ENCODE measurements at regions not wholly inside any gene's neighbourhood (a gene's known extent, or its start where the extent isn't known, plus 50 kb on each side); places are given as distances from the start of the nearest gene placed in this dataset.

GRCh38 chr12:38588624-38589305 lies 272.2 kb downstream of the ALG10B start:
- H3K9me3 ChIP-seq (ENCODE audit: control insufficient read depth, insufficient read depth, low read depth, low read length) = no peaks in the 10 kb centered on the region
- CTCF ChIA-PET = interaction anchor here (1.2 kb wide), 1 partner anchor 10 kb away, joined by 3 read pairs; no protein-coding TSS in a partner anchor

DNA sequence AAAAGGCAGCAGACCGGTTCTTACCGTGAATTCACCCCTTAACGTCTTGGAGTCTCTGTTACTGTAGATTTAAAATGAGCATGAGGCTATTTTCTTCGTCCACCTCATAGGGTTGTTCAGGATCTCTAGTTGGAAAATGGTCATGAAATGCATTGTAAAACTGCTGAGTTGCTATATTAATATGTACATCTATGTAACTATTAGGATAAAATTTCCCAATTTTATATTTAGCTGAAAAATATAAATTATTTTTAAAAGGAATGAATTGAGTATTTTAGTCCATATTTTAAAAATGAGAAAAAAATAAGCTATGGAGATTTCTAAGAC lies 272.7 kb downstream of the ALG10B start:
- POLR2A ChIA-PET = interaction anchor here (1.1 kb wide), 1 partner anchor 317 kb away, joined by 3 read pairs; no protein-coding TSS in a partner anchor
- Histone ChIP-seq H3K36me3 (ENCODE audit: control insufficient read depth in 2 of 2, insufficient read depth in 1 of 2, low read length in 2 of 2) (no peaks in the 10 kb centered on the region), H3K9me3 (ENCODE audit: control insufficient read depth, insufficient read depth, low read depth, low read length) (no peaks in the 10 kb centered on the region), H3K4me1 (ENCODE audit: control insufficient read depth, insufficient read depth, low read length) (peaks cover 4% of the 10 kb centered on the region; the same call in 1 of the 2 replicates), H3K4me3 (ENCODE audit: low read depth, low read length) (no peak overlapping the region), H3K27ac (ENCODE audit: extremely low read depth, low read depth, low read length) (no peak overlapping the region)
- CTCF ChIA-PET = interaction anchor here (0.5 to 0.6 kb wide), 2 partner anchors 103 to 160 kb away, joined by 3 to 4 read pairs; no protein-coding TSS in a partner anchor
- no peak for TF ChIP-seq ZBTB20 (tag by site-specific recombination; IDR thresholded peaks at IDR 0.05)
- TF ChIP-seq ZNF133 (tag by site-specific recombination; IDR thresholded peaks at IDR 0.05) = no peak
- no peak for TF ChIP-seq ZNF311 (tag by site-specific recombination; IDR thresholded peaks at IDR 0.05; ENCODE audit: borderline replicate concordance)
- TF ChIP-seq ZSCAN18 (tag by site-specific recombination; IDR thresholded peaks at IDR 0.05) = no peak
- no peak for TF ChIP-seq ZNF521 (tag by site-specific recombination; IDR thresholded peaks at IDR 0.05)
- no peak for TF ChIP-seq KLF8 (tag by site-specific recombination; IDR thresholded peaks at IDR 0.05)
- no peak for TF ChIP-seq ZNF658 (tag by site-specific recombination; IDR thresholded peaks at IDR 0.05)
- no peak for TF ChIP-seq ZNF19 (tag by site-specific recombination; IDR thresholded peaks at IDR 0.05; ENCODE audit: low read depth)

More at GRCh38 chr12:38588624-38589305, 272.2 kb downstream of the ALG10B start:
- peak; percentile 35; the same call in 1 of the 2 replicates for TF ChIP-seq ZNF561 (tag by site-specific recombination; IDR thresholded peaks at IDR 0.05; ENCODE audit: borderline replicate concordance)
- TF ChIP-seq, protein P1, sequence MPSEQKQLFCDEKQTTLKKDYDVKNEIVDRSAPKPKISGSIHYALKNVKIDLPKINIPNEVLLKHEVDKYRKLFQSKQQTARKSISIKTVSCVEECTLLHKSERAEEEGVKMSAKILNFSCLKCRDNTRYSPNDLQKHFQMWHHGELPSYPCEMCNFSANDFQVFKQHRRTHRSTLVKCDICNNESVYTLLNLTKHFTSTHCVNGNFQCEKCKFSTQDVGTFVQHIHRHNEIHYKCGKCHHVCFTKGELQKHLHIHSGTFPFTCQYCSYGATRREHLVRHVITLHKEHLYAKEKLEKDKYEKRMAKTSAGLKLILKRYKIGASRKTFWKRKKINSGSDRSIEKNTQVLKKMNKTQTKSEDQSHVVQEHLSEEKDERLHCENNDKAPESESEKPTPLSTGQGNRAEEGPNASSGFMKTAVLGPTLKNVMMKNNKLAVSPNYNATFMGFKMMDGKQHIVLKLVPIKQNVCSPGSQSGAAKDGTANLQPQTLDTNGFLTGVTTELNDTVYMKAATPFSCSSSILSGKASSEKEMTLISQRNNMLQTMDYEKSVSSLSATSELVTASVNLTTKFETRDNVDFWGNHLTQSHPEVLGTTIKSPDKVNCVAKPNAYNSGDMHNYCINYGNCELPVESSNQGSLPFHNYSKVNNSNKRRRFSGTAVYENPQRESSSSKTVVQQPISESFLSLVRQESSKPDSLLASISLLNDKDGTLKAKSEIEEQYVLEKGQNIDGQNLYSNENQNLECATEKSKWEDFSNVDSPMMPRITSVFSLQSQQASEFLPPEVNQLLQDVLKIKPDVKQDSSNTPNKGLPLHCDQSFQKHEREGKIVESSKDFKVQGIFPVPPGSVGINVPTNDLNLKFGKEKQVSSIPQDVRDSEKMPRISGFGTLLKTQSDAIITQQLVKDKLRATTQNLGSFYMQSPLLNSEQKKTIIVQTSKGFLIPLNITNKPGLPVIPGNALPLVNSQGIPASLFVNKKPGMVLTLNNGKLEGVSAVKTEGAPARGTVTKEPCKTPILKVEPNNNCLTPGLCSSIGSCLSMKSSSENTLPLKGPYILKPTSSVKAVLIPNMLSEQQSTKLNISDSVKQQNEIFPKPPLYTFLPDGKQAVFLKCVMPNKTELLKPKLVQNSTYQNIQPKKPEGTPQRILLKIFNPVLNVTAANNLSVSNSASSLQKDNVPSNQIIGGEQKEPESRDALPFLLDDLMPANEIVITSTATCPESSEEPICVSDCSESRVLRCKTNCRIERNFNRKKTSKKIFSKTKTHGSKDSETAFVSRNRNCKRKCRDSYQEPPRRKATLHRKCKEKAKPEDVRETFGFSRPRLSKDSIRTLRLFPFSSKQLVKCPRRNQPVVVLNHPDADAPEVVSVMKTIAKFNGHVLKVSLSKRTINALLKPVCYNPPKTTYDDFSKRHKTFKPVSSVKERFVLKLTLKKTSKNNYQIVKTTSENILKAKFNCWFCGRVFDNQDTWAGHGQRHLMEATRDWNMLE (tag by site-specific recombination; conservative IDR thresholded peaks at IDR 0.05; ENCODE audit: low read depth) = no peak
- POLR2A ChIA-PET = interaction anchor here (1.1 kb wide), 1 partner anchor 318 kb away, joined by 3 read pairs; no protein-coding TSS in a partner anchor
- H3K36me3 ChIP-seq (ENCODE audit: control insufficient read depth in 2 of 2, insufficient read depth in 1 of 2, low read length in 2 of 2) = no peaks in the 10 kb centered on the region
- H3K4me1 ChIP-seq (ENCODE audit: control insufficient read depth, insufficient read depth, low read length) = peaks cover 4% of the 10 kb centered on the region; the same call in 1 of the 2 replicates
- H3K4me3 ChIP-seq (ENCODE audit: low read depth, low read length) = no peak overlapping the region
- no peak overlapping the region for H3K27ac ChIP-seq (ENCODE audit: extremely low read depth, low read depth, low read length)

GRCh38 chr12:38601949-38602348 lies 285.4 kb downstream of the ALG10B start:
- Histone ChIP-seq H3K27ac (ENCODE audit: extremely low read depth, low read depth, low read length) (no peak overlapping the region), H3K4me1 (ENCODE audit: control insufficient read depth, insufficient read depth, low read length) (0 out of 2 replicates have a peak, but pooled peaks cover 2% of the 10 kb centered on the region), H3K4me3 (ENCODE audit: low read depth, low read length) (no peak overlapping the region), H3K9me3 (ENCODE audit: control insufficient read depth, insufficient read depth, low read depth, low read length) (no peaks in the 10 kb centered on the region), H3K36me3 (ENCODE audit: control insufficient read depth in 2 of 2, insufficient read depth in 1 of 2, low read length in 2 of 2) (no peaks in the 10 kb centered on the region)
- ChIA-PET CTCF (interaction anchor here (0.6 kb wide), 2 partner anchors 327 to 668 kb away, joined by 3 to 5 read pairs; no protein-coding TSS in a partner anchor), POLR2A (no interaction called here)
- no peak for TF ChIP-seq ZNF600 (tag by site-specific recombination; IDR thresholded peaks at IDR 0.05)
- no peak for TF ChIP-seq ZFHX2 (tag by site-specific recombination; conservative IDR thresholded peaks at IDR 0.05)
- no peak for TF ChIP-seq ZNF175 (tag by site-specific recombination; IDR thresholded peaks at IDR 0.05)
- no peak for TF ChIP-seq AEBP2 (tag by site-specific recombination; IDR thresholded peaks at IDR 0.05; ENCODE audit: borderline replicate concordance)
- no peak for TF ChIP-seq ZBTB17 (tag by site-specific recombination; IDR thresholded peaks at IDR 0.05)
- no peak for TF ChIP-seq ZNF157 (tag by site-specific recombination; IDR thresholded peaks at IDR 0.05)
- no peak for TF ChIP-seq GLI2 (tag by site-specific recombination; IDR thresholded peaks at IDR 0.05; ENCODE audit: borderline replicate concordance, low read depth)
- TF ChIP-seq ZNF239 (tag by site-specific recombination; IDR thresholded peaks at IDR 0.05) = no peak
- TF ChIP-seq ZNF274 (IDR thresholded peaks at IDR 0.05; ENCODE audit: low read length) = no peak
- no peak for TF ChIP-seq ZNF274 (tag by site-specific recombination; IDR thresholded peaks at IDR 0.05; ENCODE audit: borderline replicate concordance)
- no peak for TF ChIP-seq ZNF558 (tag by site-specific recombination; IDR thresholded peaks at IDR 0.05)
- TF ChIP-seq ZNF223 (tag by site-specific recombination; IDR thresholded peaks at IDR 0.05) = no peak
- no peak for TF ChIP-seq ZNF776 (tag by site-specific recombination; IDR thresholded peaks at IDR 0.05; ENCODE audit: borderline replicate concordance)
